K562 (cell line): ENCODE measurements at regions not wholly inside any gene's neighbourhood (a gene's known extent, or its start where the extent isn't known, plus 50 kb on each side); places are given as distances from the start of the nearest gene placed in this dataset.

Experiments
- ATAC-seq: fragments of 200-7000 bp; cut with Tn5 transposase; 3 replicates; pipeline ENCODE4 v1.9.1; 2020; ENCODE audit warnings: moderate library complexity
- BruUV-seq: library from RNA; stranded (reverse); fragments of 400-500 nt; replicated peaks from 2 replicates; lab custom pipeline; 2021; lab: Mats Ljungman, UMichigan
- CTCF ChIA-PET: fragments of 300-600 bp; formaldehyde crosslinking; extraction: SDS; loops from one replicate; lab custom pipeline; 2021; ENCODE audit warnings: low intra/inter-chr PET ratio; lab: Yijun Ruan, JAX
- POLR2A ChIA-PET: fragments of 300-600, 350-650 bp; sonication (Branson Sonifier 250); formaldehyde crosslinking; extraction: SDS; loops from one replicate; lab custom pipeline; 2021; ENCODE audit warnings: antibody characterized with exemption, inconsistent platforms; lab: Yijun Ruan, JAX
- DNase-seq, 4 experiments: peaks; one replicate each; pipeline versions ENCODE4 v3.0.0 to v3.0.0-alpha.2; 2011 to 2018; ENCODE audit warnings: low spot score in 3 of 4, mixed read lengths in 3 of 4; ENCODE audit errors: extremely low read depth in 1 of 4
- FAIRE-seq: peaks from 2 replicates; lab custom pipeline; 2011; peaks lifted over from hg19 to GRCh38; lab: Jason Lieb, UNC
- H2AFZ ChIP-seq: 2 replicates; pipeline ENCODE4 v1.6.0; 2011; ENCODE audit warnings: low read depth, low read length, control low read depth, inconsistent platforms
- H3K27ac ChIP-seq: fragments of 200-600 bp; 3 replicates; pipeline ENCODE4 v1.8.0; 2011; ENCODE audit warnings: low read depth, mild to moderate bottlenecking, control low read depth, inconsistent platforms, low read length, moderate library complexity, mixed read lengths; ENCODE audit errors: extremely low read depth
- H3K27me3 ChIP-seq, 2 experiments: fragments of 300-600 bp in 1 of 2; 2 replicates in 1 of 2; 3 replicates in 1 of 2; pipeline versions ENCODE4 v1.6.0 to v1.8.0; 2011; ENCODE audit warnings: inconsistent platforms in 2 of 2, low read length in 2 of 2, mild to moderate bottlenecking in 1 of 2, mixed read lengths in 1 of 2, moderate library complexity in 1 of 2; ENCODE audit not compliant: control insufficient read depth in 2 of 2, insufficient read depth in 2 of 2
- H3K36me3 ChIP-seq: fragments of 300-600 bp; 3 replicates; pipeline ENCODE4 v1.8.0; 2011; ENCODE audit warnings: mild to moderate bottlenecking, low read length, inconsistent platforms; ENCODE audit not compliant: control insufficient read depth, insufficient read depth
- H3K4me1 ChIP-seq, 2 experiments: fragments of 200-600 bp in 1 of 2; replicated peaks in 1 of 2; 2 replicates in 1 of 2; 3 replicates in 1 of 2; pipeline versions ENCODE4 v1.5.1 to v1.8.0; 2011; ENCODE audit warnings: inconsistent platforms in 2 of 2, low read length in 2 of 2, mild to moderate bottlenecking in 1 of 2, mixed read lengths in 1 of 2, moderate library complexity in 1 of 2; ENCODE audit not compliant: control insufficient read depth in 2 of 2, insufficient read depth in 2 of 2
- H3K4me2 ChIP-seq: 2 replicates; pipeline ENCODE4 v1.6.1; 2011; ENCODE audit warnings: low read length, control low read depth, inconsistent platforms, mixed read lengths; ENCODE audit not compliant: insufficient read depth
- H3K4me3 ChIP-seq: fragments of 200-600 bp; sonication (generic), shearing (Covaris generic); 2 replicates; pipeline ENCODE4 v1.5.1; 2016; ENCODE audit warnings: control low read depth, inconsistent platforms
- H3K79me2 ChIP-seq: fragments of 200-600 bp; 3 replicates; pipeline ENCODE4 v1.8.0; 2011; ENCODE audit warnings: low read length, inconsistent platforms; ENCODE audit not compliant: control insufficient read depth, insufficient read depth
- H3K9ac ChIP-seq, 2 experiments: 2 replicates each; pipeline versions ENCODE4 v1.6.0 to v1.6.1; 2011; ENCODE audit warnings: low read depth in 2 of 2, low read length in 2 of 2, control low read depth in 1 of 2, inconsistent platforms in 1 of 2, mild to moderate bottlenecking in 1 of 2, mixed read lengths in 1 of 2; ENCODE audit not compliant: insufficient read depth in 1 of 2
- H3K9me1 ChIP-seq: one replicate; pipeline ENCODE4 v1.6.0; 2011; ENCODE audit warnings: inconsistent platforms, mild to moderate bottlenecking, low read length, moderate library complexity; ENCODE audit not compliant: control insufficient read depth, insufficient read depth
- H3K9me3 ChIP-seq: replicated peaks from 2 replicates; pipeline ENCODE4 v1.5.1; 2011; ENCODE audit warnings: low read depth, low read length, inconsistent platforms; ENCODE audit not compliant: control insufficient read depth, insufficient read depth
- H4K20me1 ChIP-seq: replicated peaks from 2 replicates; pipeline ENCODE4 v1.6.1; 2011; ENCODE audit warnings: low read length, inconsistent platforms, mixed read lengths; ENCODE audit not compliant: control insufficient read depth, insufficient read depth
- DNMT1 ChIP-seq: fragments of 450-650 bp; IDR thresholded peaks from 2 replicates; pipeline ENCODE4 v1.6.1; 2016; ENCODE audit warnings: antibody characterized with exemption, mild to moderate bottlenecking
- MYC ChIP-seq, 2 experiments: fragments of 250-450 bp in 1 of 2; sonication (Bioruptor Pico) in 1 of 2; IDR thresholded peaks; 2 replicates each; pipeline versions ENCODE4 v1.5.1 to v1.6.1; 2012 to 2021; ENCODE audit warnings: low read depth in 2 of 2, borderline replicate concordance in 1 of 2, improper control_type of control experiment in 1 of 2, low read length in 1 of 2, mild to moderate bottlenecking in 1 of 2, moderate library complexity in 1 of 2
- ZNF408 ChIP-seq: fragments of 250-450 bp; sonication (Bioruptor Pico); IDR thresholded peaks from 2 replicates; pipeline ENCODE4 v1.4.0; 2020; ENCODE audit warnings: low read depth, mild to moderate bottlenecking, moderate library complexity
- ZNF696 ChIP-seq: fragments of 250-450 bp; sonication (Bioruptor Pico); conservative IDR thresholded peaks from 2 replicates; pipeline ENCODE4 v1.4.0; 2020; ENCODE audit warnings: mild to moderate bottlenecking, moderate library complexity
- WGBS: fragments of 100-300 bp; shearing (Covaris generic); methylation state at CpG from one replicate; pipeline ENCODE4 v1.1.6; 2016; ENCODE audit warnings: low coverage, mixed read lengths; ENCODE audit not compliant: insufficient coverage; ENCODE audit errors: missing lambda C conversion rate; 5-methylcytosine and 5-hydroxymethylcytosine counted together
- in situ Hi-C: fragments of 300-500 bp; cut with MboI; formaldehyde crosslinking; loops from 4 replicates; pipeline ENCODE4 v1.15.0; 2018; ENCODE audit warnings: inconsistent platforms, mixed read lengths
- intact Hi-C: fragments of 100-400 bp; cut with micrococcal nuclease; formaldehyde crosslinking; loops from 2 replicates; pipeline ENCODE4 v1.14.2; 2022
- TF ChIP-seq, protein P1 (sequence below): fragments of 250-450 bp; sonication (Bioruptor Pico); IDR thresholded peaks from 2 replicates; pipeline ENCODE4 v1.5.0; 2021; ENCODE audit warnings: mild to moderate bottlenecking, moderate library complexity
- TF ChIP-seq, protein P2 (sequence below): fragments of 450-650 bp; formaldehyde crosslinking; IDR thresholded peaks from 2 replicates; pipeline ENCODE4 v1.4.0; 2020; ENCODE audit warnings: mild to moderate bottlenecking, moderate library complexity
- TF ChIP-seq, protein P3 (sequence below), 2 experiments: fragments of 450-650 bp; IDR thresholded peaks; 2 replicates each; pipeline ENCODE4 v1.6.1; 2016; ENCODE audit warnings: mild to moderate bottlenecking in 2 of 2, borderline replicate concordance in 1 of 2, low read depth in 1 of 2, moderate library complexity in 1 of 2

DNA sequence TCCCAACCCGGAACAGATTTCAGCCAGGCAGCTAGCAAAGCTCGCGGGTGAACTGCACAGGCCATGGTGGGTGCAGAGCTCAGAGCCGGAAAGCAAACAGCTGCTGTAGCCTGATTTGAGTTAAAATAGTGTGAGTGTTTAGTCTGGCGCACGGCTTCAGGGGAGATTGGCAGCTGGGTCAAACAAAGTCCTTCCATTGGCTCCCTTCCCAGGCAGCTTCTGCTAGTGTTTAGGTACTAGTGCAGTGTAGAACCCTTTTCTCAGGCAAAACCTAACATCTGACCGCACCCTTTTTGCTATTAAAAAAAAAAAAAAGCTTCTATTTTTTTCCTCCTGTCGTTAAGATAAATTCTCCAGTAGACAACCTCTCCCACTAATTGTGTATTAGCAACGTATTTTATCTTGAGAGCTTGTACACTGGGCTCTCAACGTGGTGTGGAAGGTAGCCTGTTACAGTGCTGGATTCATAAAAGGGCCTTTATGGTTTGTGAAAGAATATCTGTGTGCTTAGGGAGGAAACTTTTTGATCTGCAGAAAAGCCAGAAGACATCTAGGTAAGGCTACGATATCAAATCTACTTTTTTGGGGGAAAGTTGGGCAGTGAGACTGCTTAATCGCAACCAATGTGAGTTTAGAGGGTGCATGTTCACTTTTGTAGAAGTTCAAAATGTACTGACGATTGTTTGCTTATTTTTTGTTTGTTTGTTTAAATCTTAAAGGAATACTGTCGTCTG is 689.6 kb downstream of the USP25 start:
- no peak overlapping the region for H2AFZ ChIP-seq
- H3K9me1 ChIP-seq = no peaks in the 10 kb centered on the region
- no peaks in the 10 kb centered on the region for H3K79me2 ChIP-seq
- no peak overlapping the region for H3K4me3 ChIP-seq
- no peak overlapping the region for H3K4me2 ChIP-seq
- 1% methylated on average over 13 of the region's 14 CpGs for WGBS
- H4K20me1 ChIP-seq = no peaks in the 10 kb centered on the region
- in situ Hi-C loops (no loop called here), intact Hi-C loops (no loop called here)
- no TSS peak for BruUV-seq
- ChIA-PET POLR2A (no interaction called here), CTCF (no interaction called here)
- H3K9ac ChIP-seq = no peak overlapping the region
- FAIRE-seq (no peak), DNase-seq (no peak), ATAC-seq (no peak)
- no peaks in the 10 kb centered on the region for H3K36me3 ChIP-seq
- H3K27me3 ChIP-seq = no peaks in the 10 kb centered on the region
- no peak overlapping the region for H3K27ac ChIP-seq
- H3K4me1 ChIP-seq = no peaks in the 10 kb centered on the region
- no peaks in the 10 kb centered on the region for H3K9me3 ChIP-seq
- no peak for TF ChIP-seq MYC (IDR thresholded peaks at IDR 0.05; ENCODE audit: low read depth, low read length)
- TF ChIP-seq MYC (CRISPR knock-in tag; IDR thresholded peaks at IDR 0.05; ENCODE audit: borderline replicate concordance, low read depth) = no peak
- TF ChIP-seq, protein P1, sequence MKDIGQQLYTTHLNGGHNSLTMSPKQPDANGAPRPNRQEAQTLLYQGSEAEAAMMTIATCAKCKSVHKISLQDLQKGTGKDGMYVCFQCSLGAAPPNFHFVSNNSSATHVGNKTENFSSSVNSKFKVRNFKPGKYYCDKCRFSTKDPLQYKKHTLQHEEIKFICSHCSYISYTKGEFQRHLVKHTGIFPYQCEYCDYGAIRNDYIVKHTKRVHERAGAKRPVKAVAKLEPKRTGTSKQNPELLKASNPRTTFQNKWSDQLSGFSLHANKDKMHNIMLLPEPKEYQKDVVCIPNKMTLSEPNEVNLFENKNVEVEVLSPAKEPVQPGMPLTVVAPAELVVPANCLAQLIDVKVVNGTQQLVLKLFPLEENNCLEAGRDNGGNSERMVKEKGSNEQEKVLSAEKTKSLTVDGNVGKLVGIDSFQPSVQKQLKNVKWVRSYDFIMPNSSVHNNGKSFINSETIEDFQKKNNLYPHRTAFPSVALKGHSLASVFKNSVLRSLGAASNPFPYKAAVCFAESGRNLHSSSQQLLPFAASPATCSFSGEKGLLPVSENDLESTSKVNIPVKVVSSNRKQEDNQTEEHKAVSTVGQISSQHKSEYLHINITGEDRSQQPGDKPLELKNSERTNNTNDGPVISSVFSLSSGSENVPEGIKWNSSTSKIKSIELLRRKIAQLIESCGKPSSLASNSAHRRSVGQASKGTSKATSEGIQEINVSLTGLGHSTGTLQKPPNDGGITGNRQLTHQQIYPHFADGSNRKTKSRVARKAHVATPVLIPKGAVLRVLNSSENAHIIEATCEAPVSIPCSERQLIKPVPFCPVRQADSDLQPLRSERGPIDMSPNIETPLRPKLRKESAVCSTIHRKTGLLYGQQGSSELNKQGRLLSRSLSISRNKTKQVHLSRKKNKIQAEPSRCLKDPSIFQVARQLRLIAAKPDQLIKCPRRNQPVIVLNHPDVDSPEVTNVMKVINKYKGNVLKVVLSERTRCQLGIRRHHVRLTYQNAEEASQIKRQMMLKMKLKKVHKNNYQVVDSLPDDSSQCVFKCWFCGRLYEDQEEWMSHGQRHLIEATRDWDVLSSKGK (CRISPR knock-in tag) = no peak
- TF ChIP-seq, protein P2, sequence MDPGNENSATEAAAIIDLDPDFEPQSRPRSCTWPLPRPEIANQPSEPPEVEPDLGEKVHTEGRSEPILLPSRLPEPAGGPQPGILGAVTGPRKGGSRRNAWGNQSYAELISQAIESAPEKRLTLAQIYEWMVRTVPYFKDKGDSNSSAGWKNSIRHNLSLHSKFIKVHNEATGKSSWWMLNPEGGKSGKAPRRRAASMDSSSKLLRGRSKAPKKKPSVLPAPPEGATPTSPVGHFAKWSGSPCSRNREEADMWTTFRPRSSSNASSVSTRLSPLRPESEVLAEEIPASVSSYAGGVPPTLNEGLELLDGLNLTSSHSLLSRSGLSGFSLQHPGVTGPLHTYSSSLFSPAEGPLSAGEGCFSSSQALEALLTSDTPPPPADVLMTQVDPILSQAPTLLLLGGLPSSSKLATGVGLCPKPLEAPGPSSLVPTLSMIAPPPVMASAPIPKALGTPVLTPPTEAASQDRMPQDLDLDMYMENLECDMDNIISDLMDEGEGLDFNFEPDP (CRISPR knock-in tag) = no peak
- TF ChIP-seq, protein P3, sequence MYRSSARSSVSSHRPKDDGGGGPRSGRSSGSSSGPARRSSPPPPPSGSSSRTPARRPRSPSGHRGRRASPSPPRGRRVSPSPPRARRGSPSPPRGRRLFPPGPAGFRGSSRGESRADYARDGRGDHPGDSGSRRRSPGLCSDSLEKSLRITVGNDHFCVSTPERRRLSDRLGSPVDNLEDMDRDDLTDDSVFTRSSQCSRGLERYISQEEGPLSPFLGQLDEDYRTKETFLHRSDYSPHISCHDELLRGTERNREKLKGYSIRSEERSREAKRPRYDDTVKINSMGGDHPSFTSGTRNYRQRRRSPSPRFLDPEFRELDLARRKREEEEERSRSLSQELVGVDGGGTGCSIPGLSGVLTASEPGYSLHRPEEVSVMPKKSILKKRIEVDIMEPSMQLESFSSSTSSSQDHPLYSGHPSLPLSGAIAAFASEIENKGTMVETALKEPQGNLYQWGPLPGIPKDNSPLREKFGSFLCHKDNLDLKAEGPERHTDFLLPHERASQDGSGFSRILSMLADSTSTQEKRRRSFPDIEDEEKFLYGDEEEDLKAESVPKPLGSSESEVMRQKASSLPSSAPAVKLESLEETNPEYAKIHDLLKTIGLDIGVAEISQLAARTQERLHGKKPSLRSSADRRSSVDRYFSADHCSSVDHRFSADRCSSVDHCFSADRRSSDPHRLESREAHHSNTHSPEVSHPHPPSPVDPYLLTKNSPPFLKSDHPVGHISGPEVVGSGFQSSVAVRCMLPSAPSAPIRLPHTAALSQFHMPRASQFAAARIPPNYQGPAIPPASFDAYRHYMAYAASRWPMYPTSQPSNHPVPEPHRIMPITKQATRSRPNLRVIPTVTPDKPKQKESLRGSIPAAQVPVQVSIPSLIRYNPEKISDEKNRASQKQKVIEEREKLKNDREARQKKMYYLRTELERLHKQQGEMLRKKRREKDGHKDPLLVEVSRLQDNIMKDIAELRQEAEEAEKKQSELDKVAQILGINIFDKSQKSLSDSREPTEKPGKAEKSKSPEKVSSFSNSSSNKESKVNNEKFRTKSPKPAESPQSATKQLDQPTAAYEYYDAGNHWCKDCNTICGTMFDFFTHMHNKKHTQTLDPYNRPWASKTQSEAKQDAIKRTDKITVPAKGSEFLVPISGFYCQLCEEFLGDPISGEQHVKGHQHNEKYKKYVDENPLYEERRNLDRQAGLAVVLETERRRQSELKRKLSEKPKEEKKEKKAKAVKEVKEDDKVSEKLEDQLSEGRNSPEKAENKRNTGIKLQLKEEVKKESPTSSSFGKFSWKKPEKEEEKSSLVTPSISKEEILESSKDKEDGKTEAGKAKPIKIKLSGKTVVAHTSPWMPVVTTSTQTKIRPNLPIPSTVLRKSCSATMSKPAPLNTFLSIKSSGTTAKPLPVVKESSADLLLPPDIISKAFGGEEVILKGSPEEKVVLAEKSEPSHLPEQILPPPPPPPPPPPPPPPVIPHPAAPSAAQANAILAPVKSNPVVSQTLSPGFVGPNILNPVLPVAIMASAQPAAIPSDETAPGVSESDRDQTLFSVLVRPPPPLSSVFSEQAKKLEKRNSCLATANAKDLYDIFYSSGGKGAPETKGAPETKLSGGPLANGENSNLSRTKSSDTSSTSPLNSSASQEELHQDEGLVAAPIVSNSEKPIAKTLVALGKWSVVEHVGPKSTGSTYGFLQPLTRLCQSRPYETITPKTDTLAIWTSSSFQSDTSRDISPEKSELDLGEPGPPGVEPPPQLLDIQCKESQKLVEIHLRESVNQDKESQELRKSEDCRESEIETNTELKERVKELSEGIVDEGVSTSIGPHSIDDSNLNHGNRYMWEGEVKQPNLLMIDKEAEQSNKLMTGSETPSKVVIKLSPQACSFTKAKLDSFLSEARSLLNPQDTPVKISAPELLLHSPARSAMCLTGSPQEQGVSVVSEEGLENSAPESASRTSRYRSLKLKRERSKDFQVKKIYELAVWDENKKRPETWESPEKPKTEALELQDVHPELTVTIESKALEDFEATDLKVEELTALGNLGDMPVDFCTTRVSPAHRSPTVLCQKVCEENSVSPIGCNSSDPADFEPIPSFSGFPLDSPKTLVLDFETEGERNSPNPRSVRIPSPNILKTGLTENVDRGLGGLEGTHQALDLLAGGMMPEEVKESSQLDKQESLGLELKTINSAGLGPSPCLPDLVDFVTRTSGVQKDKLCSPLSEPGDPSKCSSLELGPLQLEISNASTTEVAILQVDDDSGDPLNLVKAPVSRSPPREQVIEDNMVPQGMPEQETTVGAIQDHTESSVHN (IDR thresholded peaks at IDR 0.05; ENCODE audit: borderline replicate concordance in 1 of 2, low read depth in 1 of 2) = no peak
- no peak for TF ChIP-seq DNMT1
- TF ChIP-seq ZNF696 (CRISPR knock-in tag) = no peak
- TF ChIP-seq ZNF408 (CRISPR knock-in tag) = no peak
